ENCODE measurements at regions not wholly inside any gene's neighbourhood (a gene's known extent, or its start where the extent isn't known, plus 50 kb on each side); places are given as distances from the start of the nearest gene placed in this dataset.

- no peak for DNase-seq (ENCODE audit: low read depth in 2 of 2)
- TF ChIP-seq EZH2 (IDR thresholded peaks at IDR 0.05; ENCODE audit: low read length, missing control alignments), result no peak
- TF ChIP-seq, protein P1, sequence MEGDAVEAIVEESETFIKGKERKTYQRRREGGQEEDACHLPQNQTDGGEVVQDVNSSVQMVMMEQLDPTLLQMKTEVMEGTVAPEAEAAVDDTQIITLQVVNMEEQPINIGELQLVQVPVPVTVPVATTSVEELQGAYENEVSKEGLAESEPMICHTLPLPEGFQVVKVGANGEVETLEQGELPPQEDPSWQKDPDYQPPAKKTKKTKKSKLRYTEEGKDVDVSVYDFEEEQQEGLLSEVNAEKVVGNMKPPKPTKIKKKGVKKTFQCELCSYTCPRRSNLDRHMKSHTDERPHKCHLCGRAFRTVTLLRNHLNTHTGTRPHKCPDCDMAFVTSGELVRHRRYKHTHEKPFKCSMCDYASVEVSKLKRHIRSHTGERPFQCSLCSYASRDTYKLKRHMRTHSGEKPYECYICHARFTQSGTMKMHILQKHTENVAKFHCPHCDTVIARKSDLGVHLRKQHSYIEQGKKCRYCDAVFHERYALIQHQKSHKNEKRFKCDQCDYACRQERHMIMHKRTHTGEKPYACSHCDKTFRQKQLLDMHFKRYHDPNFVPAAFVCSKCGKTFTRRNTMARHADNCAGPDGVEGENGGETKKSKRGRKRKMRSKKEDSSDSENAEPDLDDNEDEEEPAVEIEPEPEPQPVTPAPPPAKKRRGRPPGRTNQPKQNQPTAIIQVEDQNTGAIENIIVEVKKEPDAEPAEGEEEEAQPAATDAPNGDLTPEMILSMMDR (conservative IDR thresholded peaks at IDR 0.05 in 1 of 2, IDR thresholded peaks at IDR 0.05 in 1 of 2; ENCODE audit: low read depth in 1 of 2, low read length in 2 of 2), result no peak
- Histone ChIP-seq H4K20me1 (ENCODE audit: control insufficient read depth, extremely low read depth, insufficient read depth, low read length) (no peaks in the 10 kb centered on the region), H3K4me1 (ENCODE audit: control insufficient read depth, extremely low read depth, insufficient read depth, low read length) (no peaks in the 10 kb centered on the region), H2AFZ (ENCODE audit: low read length) (no peak overlapping the region), H3K27me3 (ENCODE audit: control insufficient read depth, insufficient read depth, low read length) (no peaks in the 10 kb centered on the region), H3K27ac (ENCODE audit: insufficient read depth, low read length) (no peak overlapping the region), H3K9ac (ENCODE audit: insufficient read depth, low read length) (no peak overlapping the region), H3K36me3 (ENCODE audit: control insufficient read depth, insufficient read depth, low read length) (no peaks in the 10 kb centered on the region), H3K4me3 (replicated peaks in 1 of 4; ENCODE audit: control extremely low read depth in 1 of 4, insufficient read depth in 1 of 4, low read depth in 3 of 4, low read length in 4 of 4) (no peak overlapping the region), H3K9me3 (ENCODE audit: control insufficient read depth, insufficient read depth, low read depth, low read length) (no peaks in the 10 kb centered on the region), H3K4me2 (ENCODE audit: extremely low read depth, insufficient read depth, low read length) (no peak overlapping the region), H3K79me2 (ENCODE audit: control insufficient read depth, insufficient read depth, low read length) (no peaks in the 10 kb centered on the region)
Measured at GRCh38 chr11:134599299-134599771, 187.3 kb upstream of the B3GAT1 start.

- DNase-seq (ENCODE audit: low read depth in 2 of 2), result no peak
Measured at GRCh38 chr11:134598368-134598767, 186.3 kb upstream of the B3GAT1 start.

DNA sequence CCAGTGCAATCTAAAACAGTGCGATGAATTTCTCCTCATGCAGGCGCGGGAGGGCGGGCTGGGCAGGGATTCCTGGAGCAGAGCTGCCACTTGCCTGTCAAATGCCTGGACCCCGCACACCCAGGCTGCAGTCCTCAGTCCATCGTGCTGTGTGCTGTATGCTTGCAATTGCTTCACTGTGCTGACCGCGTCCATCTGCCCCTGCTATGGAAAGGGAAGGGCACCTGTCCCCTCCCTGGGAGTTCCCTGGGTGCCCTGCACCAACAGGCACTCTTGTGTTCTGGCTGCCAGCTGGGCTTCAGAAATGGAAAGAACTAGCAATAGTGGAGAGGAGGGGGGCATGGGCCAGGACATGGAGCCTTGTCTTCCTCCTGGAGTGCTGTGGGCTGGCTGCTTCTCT lies 185.4 kb upstream of the B3GAT1 start:
- H3K36me3 ChIP-seq (ENCODE audit: control insufficient read depth, insufficient read depth, low read length), result no peaks in the 10 kb centered on the region
- TF ChIP-seq, protein P1 (conservative IDR thresholded peaks at IDR 0.05 in 1 of 2, IDR thresholded peaks at IDR 0.05 in 1 of 2; ENCODE audit: low read depth in 1 of 2, low read length in 2 of 2), result no peak
- no peak for TF ChIP-seq EZH2 (IDR thresholded peaks at IDR 0.05; ENCODE audit: low read length, missing control alignments)
- DNase-seq (ENCODE audit: low read depth in 2 of 2), result no peak
- no peaks in the 10 kb centered on the region for H3K27me3 ChIP-seq (ENCODE audit: control insufficient read depth, insufficient read depth, low read length)
- H3K9me3 ChIP-seq (ENCODE audit: control insufficient read depth, insufficient read depth, low read depth, low read length), result no peaks in the 10 kb centered on the region
- H3K27ac ChIP-seq (ENCODE audit: insufficient read depth, low read length), result no peak overlapping the region
- no peak overlapping the region for H2AFZ ChIP-seq (ENCODE audit: low read length)
- H3K4me2 ChIP-seq (ENCODE audit: extremely low read depth, insufficient read depth, low read length), result no peak overlapping the region
- no peaks in the 10 kb centered on the region for H4K20me1 ChIP-seq (ENCODE audit: control insufficient read depth, extremely low read depth, insufficient read depth, low read length)
- H3K4me3 ChIP-seq (replicated peaks in 1 of 4; ENCODE audit: control extremely low read depth in 1 of 4, insufficient read depth in 1 of 4, low read depth in 3 of 4, low read length in 4 of 4), result no peak overlapping the region
- no peaks in the 10 kb centered on the region for H3K79me2 ChIP-seq (ENCODE audit: control insufficient read depth, insufficient read depth, low read length)
- H3K9ac ChIP-seq (ENCODE audit: insufficient read depth, low read length), result no peak overlapping the region
- H3K4me1 ChIP-seq (ENCODE audit: control insufficient read depth, extremely low read depth, insufficient read depth, low read length), result no peaks in the 10 kb centered on the region

More at GRCh38 chr11:134598368-134598767, 186.3 kb upstream of the B3GAT1 start:
- no peaks in the 10 kb centered on the region for H3K27me3 ChIP-seq (ENCODE audit: control insufficient read depth, insufficient read depth, low read length)
- no peak overlapping the region for H3K4me3 ChIP-seq (replicated peaks in 1 of 4; ENCODE audit: control extremely low read depth in 1 of 4, insufficient read depth in 1 of 4, low read depth in 3 of 4, low read length in 4 of 4)
- H3K79me2 ChIP-seq (ENCODE audit: control insufficient read depth, insufficient read depth, low read length), result no peaks in the 10 kb centered on the region
- no peaks in the 10 kb centered on the region for H3K36me3 ChIP-seq (ENCODE audit: control insufficient read depth, insufficient read depth, low read length)
- H2AFZ ChIP-seq (ENCODE audit: low read length), result no peak overlapping the region
- H3K27ac ChIP-seq (ENCODE audit: insufficient read depth, low read length), result no peak overlapping the region
- H3K9me3 ChIP-seq (ENCODE audit: control insufficient read depth, insufficient read depth, low read depth, low read length), result no peaks in the 10 kb centered on the region
- H3K4me1 ChIP-seq (ENCODE audit: control insufficient read depth, extremely low read depth, insufficient read depth, low read length), result no peaks in the 10 kb centered on the region
- H3K4me2 ChIP-seq (ENCODE audit: extremely low read depth, insufficient read depth, low read length), result no peak overlapping the region
- H3K9ac ChIP-seq (ENCODE audit: insufficient read depth, low read length), result no peak overlapping the region
- H4K20me1 ChIP-seq (ENCODE audit: control insufficient read depth, extremely low read depth, insufficient read depth, low read length), result no peaks in the 10 kb centered on the region
- TF ChIP-seq, protein P1 (conservative IDR thresholded peaks at IDR 0.05 in 1 of 2, IDR thresholded peaks at IDR 0.05 in 1 of 2; ENCODE audit: low read depth in 1 of 2, low read length in 2 of 2), result no peak
- TF ChIP-seq EZH2 (IDR thresholded peaks at IDR 0.05; ENCODE audit: low read length, missing control alignments), result no peak
